SK-N-SH (cell line): ENCODE measurements at regions not wholly inside any gene's neighbourhood (a gene's known extent, or its start where the extent isn't known, plus 50 kb on each side); places are given as distances from the start of the nearest gene placed in this dataset.

Experiments used
- CTCF ChIA-PET: fragments of 300-600, 350-600 bp; formaldehyde crosslinking; extraction: SDS; loops from one replicate; lab custom pipeline; 2021; lab: Yijun Ruan, JAX
- POLR2A ChIA-PET: fragments of 350-600 bp; sonication (Branson Sonifier 250); formaldehyde crosslinking; extraction: SDS; loops from one replicate; lab custom pipeline; 2020; ENCODE audit warnings: antibody characterized with exemption, inconsistent platforms; lab: Yijun Ruan, JAX
- DNase-seq: peaks from one replicate; pipeline ENCODE4 v3.0.0; 2012
- H2AFZ ChIP-seq: fragments of 200-600 bp; sonication (generic); 2 replicates; pipeline ENCODE4 v1.8.1; 2016; ENCODE audit warnings: antibody characterized with exemption, mild to moderate bottlenecking, low read depth
- H3F3A ChIP-seq: fragments of 200-600 bp; sonication (generic); replicated peaks from 2 replicates; pipeline ENCODE3; 2016; ENCODE audit warnings: antibody characterized with exemption, mild to moderate bottlenecking; ENCODE audit not compliant: insufficient read depth
- H3K27ac ChIP-seq, 2 experiments: fragments of 200-500 bp in 1 of 2; fragments of 200-600 bp in 1 of 2; sonication (Bioruptor generic) in 1 of 2; sonication (generic), shearing (Covaris generic) in 1 of 2; 2 replicates each; pipeline versions ENCODE4 v1.5.1 to v1.6.1; 2014 to 2016; ENCODE audit warnings: low read depth in 2 of 2, inconsistent platforms in 1 of 2, low read length in 1 of 2, mild to moderate bottlenecking in 1 of 2, mixed read lengths in 1 of 2
- H3K27me3 ChIP-seq: fragments of 200-600 bp; sonication (generic), shearing (Covaris generic); 2 replicates; pipeline ENCODE4 v1.6.1; 2016; ENCODE audit warnings: mixed run types; ENCODE audit not compliant: insufficient read depth
- H3K36me3 ChIP-seq, 2 experiments: fragments of 200-500 bp in 1 of 2; fragments of 200-600 bp in 1 of 2; sonication (Bioruptor generic) in 1 of 2; sonication (generic) in 1 of 2; replicated peaks in 1 of 2; 2 replicates each; pipeline versions ENCODE3 to v1.5.1; 2014 to 2016; ENCODE audit warnings: low read length in 1 of 2, mild to moderate bottlenecking in 1 of 2; ENCODE audit not compliant: insufficient read depth in 2 of 2, control insufficient read depth in 1 of 2
- H3K4me1 ChIP-seq, 2 experiments: fragments of 200-500 bp in 1 of 2; fragments of 200-600 bp in 1 of 2; sonication (Bioruptor generic) in 1 of 2; sonication (generic), shearing (Covaris generic) in 1 of 2; 2 replicates each; pipeline versions ENCODE4 v1.5.1 to v1.6.1; 2014 to 2016; ENCODE audit warnings: low read depth in 1 of 2, low read length in 1 of 2, mixed run types in 1 of 2; ENCODE audit not compliant: insufficient read depth in 2 of 2, control insufficient read depth in 1 of 2
- H3K4me2 ChIP-seq: fragments of 200-600 bp; sonication (generic), shearing (Covaris generic); 2 replicates; pipeline ENCODE4 v1.6.1; 2017; ENCODE audit warnings: mixed run types
- H3K4me3 ChIP-seq, 2 experiments: fragments of 200-500 bp in 1 of 2; fragments of 200-600 bp in 1 of 2; sonication (Bioruptor generic) in 1 of 2; sonication (generic), shearing (Covaris generic) in 1 of 2; 2 replicates each; pipeline versions ENCODE4 v1.5.1 to v1.8.1; 2014 to 2016; ENCODE audit warnings: low read depth in 2 of 2, inconsistent platforms in 1 of 2, low read length in 1 of 2, mild to moderate bottlenecking in 1 of 2, mixed read lengths in 1 of 2, moderate library complexity in 1 of 2
- H3K79me2 ChIP-seq: fragments of 200-600 bp; sonication (generic); 2 replicates; pipeline ENCODE4 v1.8.1; 2017; ENCODE audit warnings: mild to moderate bottlenecking; ENCODE audit not compliant: insufficient read depth
- H3K9ac ChIP-seq: fragments of 200-600 bp; sonication (generic); 2 replicates; pipeline ENCODE4 v1.6.1; 2017; ENCODE audit warnings: mixed run types
- H3K9me2 ChIP-seq: fragments of 200-600 bp; sonication (generic); 2 replicates; pipeline ENCODE4 v1.6.1; 2017; ENCODE audit warnings: mixed run types
- H3K9me3 ChIP-seq: fragments of 200-600 bp; sonication (generic); 2 replicates; pipeline ENCODE4 v1.6.1; 2017; ENCODE audit warnings: mixed run types, mild to moderate bottlenecking, moderate library complexity
- H4K20me1 ChIP-seq: fragments of 200-600 bp; sonication (generic); 2 replicates; pipeline ENCODE4 v1.6.1; 2017; ENCODE audit warnings: mild to moderate bottlenecking, mixed run types; ENCODE audit not compliant: insufficient read depth
- GABPA ChIP-seq: IDR thresholded peaks from 2 replicates; pipeline ENCODE4 v1.4.0; 2012; ENCODE audit warnings: low read depth, mild to moderate bottlenecking
- GATA2 ChIP-seq: sonication (generic); formaldehyde crosslinking; IDR thresholded peaks from 2 replicates; pipeline ENCODE4 v1.5.0; 2020; ENCODE audit warnings: mild to moderate bottlenecking, missing genetic modification reagents
- MEF2A ChIP-seq: IDR thresholded peaks from 2 replicates; pipeline ENCODE4 v1.4.0; 2012; ENCODE audit warnings: low read depth, borderline replicate concordance
- NRF1 ChIP-seq: IDR thresholded peaks from 2 replicates; pipeline ENCODE4 v1.6.1; 2012; ENCODE audit warnings: low read depth, mild to moderate bottlenecking, low read length
- RFX5 ChIP-seq: IDR thresholded peaks from 2 replicates; pipeline ENCODE4 v1.6.1; 2012; ENCODE audit warnings: mild to moderate bottlenecking, improper control_type of control experiment, low read length
- RXRA ChIP-seq: IDR thresholded peaks from 2 replicates; pipeline ENCODE4 v1.4.0; 2012; ENCODE audit warnings: low read depth, mild to moderate bottlenecking, borderline replicate concordance
- TAF1 ChIP-seq: IDR thresholded peaks from 2 replicates; pipeline ENCODE4 v1.6.1; 2012; ENCODE audit warnings: low read depth, mild to moderate bottlenecking, low read length, moderate library complexity, borderline replicate concordance
- YY1 ChIP-seq: IDR thresholded peaks from 2 replicates; pipeline ENCODE4 v1.4.0; 2012; ENCODE audit warnings: low read depth, mild to moderate bottlenecking
- whole genome bisulfite sequencing: methylation state at CpG from one replicate; pipeline ENCODE4 v1.1.6; 2017; ENCODE audit warnings: low lambda C conversion rate; 5-methylcytosine and 5-hydroxymethylcytosine counted together
- TF ChIP-seq, protein P1 (sequence below): fragments of 200-600 bp; sonication (generic); IDR thresholded peaks from 2 replicates; pipeline ENCODE4 v1.6.1; 2017; ENCODE audit warnings: antibody characterized with exemption, mild to moderate bottlenecking, moderate library complexity
- TF ChIP-seq, protein P2 (sequence below): fragments of 150-350 bp; IDR thresholded peaks from 2 replicates; pipeline ENCODE4 v1.6.1; 2017; ENCODE audit warnings: antibody characterized with exemption, low read length, low read depth, borderline replicate concordance
- TF ChIP-seq, protein P3 (sequence below): IDR thresholded peaks from 2 replicates; pipeline ENCODE4 v1.6.1; 2012; ENCODE audit warnings: mild to moderate bottlenecking, low read depth, low read length, moderate library complexity
- TF ChIP-seq, protein P4 (sequence below): IDR thresholded peaks from 2 replicates; pipeline ENCODE4 v1.4.0; 2012; ENCODE audit warnings: low read depth

DNA sequence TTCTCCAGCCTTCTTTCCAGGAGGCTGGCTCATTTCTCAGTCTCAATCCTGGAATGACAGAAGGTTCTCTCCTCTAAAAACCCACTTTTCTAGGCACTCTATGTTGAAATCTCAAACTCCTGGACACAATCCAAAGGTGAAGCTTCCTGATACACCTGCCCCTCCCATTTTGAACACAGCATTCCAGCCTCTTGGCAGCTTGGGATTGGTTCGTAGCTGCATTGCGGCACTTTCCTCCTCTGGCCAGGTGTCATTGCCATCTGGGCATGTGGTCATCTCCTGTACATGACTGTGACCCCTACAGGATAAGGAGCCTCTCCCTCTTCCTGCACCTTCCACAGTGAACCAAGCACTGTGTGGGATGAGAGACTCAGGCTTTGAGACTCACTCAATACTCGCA, 230.2 kb upstream of the B3GAT1 start:
- ChIA-PET POLR2A (no interaction called here), CTCF (interaction anchor here (1.1 kb wide), 1 partner anchor 282 kb away, joined by 4 read pairs; no protein-coding TSS in a partner anchor)
- H3K9me2 ChIP-seq, result no peaks in the 10 kb centered on the region
- TF ChIP-seq, protein P1, sequence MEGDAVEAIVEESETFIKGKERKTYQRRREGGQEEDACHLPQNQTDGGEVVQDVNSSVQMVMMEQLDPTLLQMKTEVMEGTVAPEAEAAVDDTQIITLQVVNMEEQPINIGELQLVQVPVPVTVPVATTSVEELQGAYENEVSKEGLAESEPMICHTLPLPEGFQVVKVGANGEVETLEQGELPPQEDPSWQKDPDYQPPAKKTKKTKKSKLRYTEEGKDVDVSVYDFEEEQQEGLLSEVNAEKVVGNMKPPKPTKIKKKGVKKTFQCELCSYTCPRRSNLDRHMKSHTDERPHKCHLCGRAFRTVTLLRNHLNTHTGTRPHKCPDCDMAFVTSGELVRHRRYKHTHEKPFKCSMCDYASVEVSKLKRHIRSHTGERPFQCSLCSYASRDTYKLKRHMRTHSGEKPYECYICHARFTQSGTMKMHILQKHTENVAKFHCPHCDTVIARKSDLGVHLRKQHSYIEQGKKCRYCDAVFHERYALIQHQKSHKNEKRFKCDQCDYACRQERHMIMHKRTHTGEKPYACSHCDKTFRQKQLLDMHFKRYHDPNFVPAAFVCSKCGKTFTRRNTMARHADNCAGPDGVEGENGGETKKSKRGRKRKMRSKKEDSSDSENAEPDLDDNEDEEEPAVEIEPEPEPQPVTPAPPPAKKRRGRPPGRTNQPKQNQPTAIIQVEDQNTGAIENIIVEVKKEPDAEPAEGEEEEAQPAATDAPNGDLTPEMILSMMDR, result no peak
- TF ChIP-seq MEF2A (no peak), RFX5 (no peak), RXRA (no peak), GABPA (no peak), GATA2 (CRISPR knock-in tag) (no peak), YY1 (no peak), TAF1 (no peak), NRF1 (no peak)
- TF ChIP-seq, protein P2, sequence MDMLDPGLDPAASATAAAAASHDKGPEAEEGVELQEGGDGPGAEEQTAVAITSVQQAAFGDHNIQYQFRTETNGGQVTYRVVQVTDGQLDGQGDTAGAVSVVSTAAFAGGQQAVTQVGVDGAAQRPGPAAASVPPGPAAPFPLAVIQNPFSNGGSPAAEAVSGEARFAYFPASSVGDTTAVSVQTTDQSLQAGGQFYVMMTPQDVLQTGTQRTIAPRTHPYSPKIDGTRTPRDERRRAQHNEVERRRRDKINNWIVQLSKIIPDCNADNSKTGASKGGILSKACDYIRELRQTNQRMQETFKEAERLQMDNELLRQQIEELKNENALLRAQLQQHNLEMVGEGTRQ, result no peak
- TF ChIP-seq, protein P3, sequence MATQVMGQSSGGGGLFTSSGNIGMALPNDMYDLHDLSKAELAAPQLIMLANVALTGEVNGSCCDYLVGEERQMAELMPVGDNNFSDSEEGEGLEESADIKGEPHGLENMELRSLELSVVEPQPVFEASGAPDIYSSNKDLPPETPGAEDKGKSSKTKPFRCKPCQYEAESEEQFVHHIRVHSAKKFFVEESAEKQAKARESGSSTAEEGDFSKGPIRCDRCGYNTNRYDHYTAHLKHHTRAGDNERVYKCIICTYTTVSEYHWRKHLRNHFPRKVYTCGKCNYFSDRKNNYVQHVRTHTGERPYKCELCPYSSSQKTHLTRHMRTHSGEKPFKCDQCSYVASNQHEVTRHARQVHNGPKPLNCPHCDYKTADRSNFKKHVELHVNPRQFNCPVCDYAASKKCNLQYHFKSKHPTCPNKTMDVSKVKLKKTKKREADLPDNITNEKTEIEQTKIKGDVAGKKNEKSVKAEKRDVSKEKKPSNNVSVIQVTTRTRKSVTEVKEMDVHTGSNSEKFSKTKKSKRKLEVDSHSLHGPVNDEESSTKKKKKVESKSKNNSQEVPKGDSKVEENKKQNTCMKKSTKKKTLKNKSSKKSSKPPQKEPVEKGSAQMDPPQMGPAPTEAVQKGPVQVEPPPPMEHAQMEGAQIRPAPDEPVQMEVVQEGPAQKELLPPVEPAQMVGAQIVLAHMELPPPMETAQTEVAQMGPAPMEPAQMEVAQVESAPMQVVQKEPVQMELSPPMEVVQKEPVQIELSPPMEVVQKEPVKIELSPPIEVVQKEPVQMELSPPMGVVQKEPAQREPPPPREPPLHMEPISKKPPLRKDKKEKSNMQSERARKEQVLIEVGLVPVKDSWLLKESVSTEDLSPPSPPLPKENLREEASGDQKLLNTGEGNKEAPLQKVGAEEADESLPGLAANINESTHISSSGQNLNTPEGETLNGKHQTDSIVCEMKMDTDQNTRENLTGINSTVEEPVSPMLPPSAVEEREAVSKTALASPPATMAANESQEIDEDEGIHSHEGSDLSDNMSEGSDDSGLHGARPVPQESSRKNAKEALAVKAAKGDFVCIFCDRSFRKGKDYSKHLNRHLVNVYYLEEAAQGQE, result no peak
- TF ChIP-seq, protein P4, sequence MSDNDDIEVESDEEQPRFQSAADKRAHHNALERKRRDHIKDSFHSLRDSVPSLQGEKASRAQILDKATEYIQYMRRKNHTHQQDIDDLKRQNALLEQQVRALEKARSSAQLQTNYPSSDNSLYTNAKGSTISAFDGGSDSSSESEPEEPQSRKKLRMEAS, result no peak
- no peaks in the 10 kb centered on the region for H3K27me3 ChIP-seq
- no peak overlapping the region for H3K27ac ChIP-seq
- no peaks in the 10 kb centered on the region for H3K79me2 ChIP-seq
- no peak overlapping the region for H3K4me3 ChIP-seq
- no peak for DNase-seq
- H3K4me1 ChIP-seq, result peaks cover 0 to 33% of the 10 kb centered on the region in 2 experiments; a peak in 2 of 4 replicates
- H3F3A ChIP-seq, result no peaks in the 10 kb centered on the region
- no peaks in the 10 kb centered on the region for H3K36me3 ChIP-seq
- no peaks in the 10 kb centered on the region for H4K20me1 ChIP-seq
- no peaks in the 10 kb centered on the region for H3K9me3 ChIP-seq
- H3K4me2 ChIP-seq, result no peak overlapping the region
- 49% methylated on average over 3 of the region's 3 CpGs for WGBS
- H3K9ac ChIP-seq, result no peak overlapping the region
- no peak overlapping the region for H2AFZ ChIP-seq
